NCI-H1048 (cell line): ENCODE measurements at regions not wholly inside any gene's neighbourhood (a gene's known extent, or its start where the extent isn't known, plus 50 kb on each side); places are given as distances from the start of the nearest gene placed in this dataset.
"Not testable (repeated sequence)": the region's sequence is repeated elsewhere in the genome, so short reads cannot be mapped to it uniquely, and the experiment has no call there.

Source experiments
- DNase-seq: peaks from one replicate; lab custom pipeline; 2025; lab: John Stamatoyannopoulos, UW

DNA sequence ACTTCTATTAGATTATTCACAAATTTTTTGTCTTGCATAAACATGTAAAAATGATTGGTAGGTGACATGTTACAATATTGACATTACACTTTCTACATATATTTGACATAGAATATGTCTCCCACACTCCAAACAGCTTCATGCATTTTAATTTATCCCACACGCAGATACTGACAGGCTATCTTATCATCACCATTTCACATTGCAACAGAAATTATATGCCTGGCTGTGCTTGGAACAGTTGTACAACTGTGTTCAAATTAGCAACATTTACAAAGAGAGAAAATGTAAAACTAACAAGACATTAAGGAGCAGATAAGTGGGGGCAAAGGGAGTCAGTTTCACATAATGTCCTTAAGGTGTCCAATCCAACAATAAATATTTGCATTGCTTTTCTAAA, 1208.5 kb downstream of the NSUN3 start:
- no peak for DNase-seq

DNA sequence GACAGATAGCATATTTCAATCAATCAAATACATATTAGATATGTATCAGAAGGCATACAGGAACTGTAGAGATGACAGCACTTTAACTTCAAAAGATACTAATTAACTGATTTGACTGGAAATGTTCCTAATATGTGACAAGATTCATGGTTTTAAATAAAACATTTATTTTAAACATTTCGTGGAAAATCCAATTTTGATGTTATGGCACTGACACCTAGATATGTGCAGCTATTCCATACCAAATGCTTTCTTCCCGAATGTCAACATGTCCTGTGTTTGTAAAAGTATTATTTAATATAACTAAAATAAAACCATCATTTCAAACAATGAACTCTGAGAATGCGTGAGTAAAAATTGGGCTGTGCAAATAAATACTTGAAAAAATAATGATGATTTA, 1209.3 kb downstream of the NSUN3 start:
- DNase-seq = no peak

DNA sequence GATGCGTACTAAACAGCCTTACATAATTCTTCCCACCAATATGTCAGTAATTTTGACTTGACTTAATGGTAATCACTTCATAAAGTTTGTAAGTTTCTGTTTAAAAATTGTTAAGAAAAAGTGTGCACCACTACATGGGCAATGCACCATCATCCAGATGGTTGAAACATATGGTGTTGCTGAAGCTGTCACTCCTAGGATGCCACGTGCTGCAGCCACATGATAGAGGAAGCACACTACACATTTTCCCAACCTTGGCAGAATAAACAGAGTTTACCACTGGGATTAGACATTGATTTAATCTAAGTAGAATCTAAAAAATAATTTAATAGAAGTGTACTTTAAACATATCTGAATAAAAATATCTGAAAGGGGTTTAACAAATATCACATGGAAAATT, 1209.9 kb downstream of the NSUN3 start:
- DNase-seq = no peak

DNA sequence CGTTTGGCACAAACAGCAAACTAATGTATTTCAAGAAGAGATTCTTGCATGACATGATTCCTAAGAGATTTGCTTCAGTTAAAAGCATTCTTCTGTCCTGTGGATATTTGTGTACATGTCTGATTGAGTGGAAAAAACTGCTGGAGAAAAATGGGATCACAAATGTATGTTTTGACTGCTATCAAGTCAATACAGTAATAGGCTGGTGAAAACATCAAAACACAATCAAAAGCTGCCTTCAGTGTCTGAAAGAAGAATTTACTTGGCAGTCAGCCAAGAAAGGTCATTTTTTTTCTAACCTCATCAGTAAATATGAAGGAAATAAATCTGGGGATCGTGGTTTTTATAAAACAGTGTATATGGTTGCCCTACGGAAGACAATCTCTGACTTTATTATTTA, 1214.8 kb downstream of the NSUN3 start:
- no peak for DNase-seq

DNA sequence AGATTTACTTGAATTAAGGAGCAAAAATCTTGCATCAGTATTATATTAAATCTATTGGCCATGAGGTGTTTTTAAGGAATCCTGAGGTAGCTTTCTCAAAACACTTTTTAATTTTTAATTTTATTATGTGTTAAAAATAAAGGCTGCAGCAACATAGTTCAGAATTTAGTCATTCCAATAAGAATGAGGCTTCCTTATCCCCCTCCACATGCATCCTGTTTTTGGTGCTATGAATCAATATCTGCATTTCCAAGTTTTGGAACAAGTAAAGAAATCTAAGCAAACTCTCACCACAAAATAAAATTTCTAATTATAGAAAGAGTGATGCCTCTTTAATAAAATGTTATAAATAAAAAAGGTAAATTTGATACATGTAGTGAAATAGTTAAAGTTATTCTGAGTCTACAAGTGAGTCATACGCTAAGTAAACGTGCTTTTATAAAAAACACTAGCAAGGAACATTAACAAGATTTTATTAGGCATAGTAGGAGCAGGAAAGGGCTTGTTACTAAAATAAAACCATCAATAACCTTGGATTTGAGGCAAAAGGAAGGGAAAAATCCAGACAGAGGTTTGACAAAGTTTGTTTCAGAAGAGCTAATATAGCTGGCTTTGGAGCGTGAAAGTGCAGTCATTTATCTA, 1218.0 kb downstream of the NSUN3 start:
- DNase-seq = no peak

DNA sequence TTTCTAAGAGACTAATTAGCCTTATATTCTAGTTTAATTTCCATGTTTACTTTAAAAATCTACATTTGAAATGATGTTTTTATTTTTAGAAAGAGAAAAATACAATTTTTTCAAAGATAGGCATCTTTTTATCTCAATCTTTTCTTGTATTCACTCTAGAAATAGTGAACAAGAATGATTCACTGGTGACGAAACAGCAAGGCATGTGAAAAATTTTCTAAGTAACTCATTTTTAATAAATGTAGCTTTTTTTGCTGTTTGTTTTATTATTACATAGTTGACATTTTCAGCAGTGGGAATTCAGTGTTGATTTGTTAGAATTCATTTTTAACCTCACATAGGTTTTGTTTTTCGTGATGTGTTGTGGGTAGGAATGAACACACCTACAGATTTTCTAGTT, 1226.4 kb downstream of the NSUN3 start:
- no peak for DNase-seq

DNA sequence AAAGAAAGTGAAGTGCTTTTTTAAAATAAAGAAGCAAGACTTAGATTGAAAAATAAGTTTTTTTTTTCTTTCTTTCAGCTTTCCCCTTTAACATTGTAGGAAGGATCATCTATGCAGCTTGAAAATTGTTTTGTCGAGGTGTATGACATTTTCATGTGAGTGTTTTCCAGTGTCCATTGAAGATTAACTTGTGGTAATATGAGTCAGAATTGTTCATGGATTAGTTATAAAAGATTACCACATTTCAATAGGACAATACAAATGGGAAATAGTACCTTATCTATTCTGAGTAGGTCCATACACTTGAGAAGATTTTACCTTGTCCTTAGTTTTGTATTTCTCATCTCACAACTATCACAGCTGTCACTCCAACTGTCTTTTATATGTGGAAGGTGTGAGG, 1234.7 kb downstream of the NSUN3 start:
- no peak for DNase-seq

DNA sequence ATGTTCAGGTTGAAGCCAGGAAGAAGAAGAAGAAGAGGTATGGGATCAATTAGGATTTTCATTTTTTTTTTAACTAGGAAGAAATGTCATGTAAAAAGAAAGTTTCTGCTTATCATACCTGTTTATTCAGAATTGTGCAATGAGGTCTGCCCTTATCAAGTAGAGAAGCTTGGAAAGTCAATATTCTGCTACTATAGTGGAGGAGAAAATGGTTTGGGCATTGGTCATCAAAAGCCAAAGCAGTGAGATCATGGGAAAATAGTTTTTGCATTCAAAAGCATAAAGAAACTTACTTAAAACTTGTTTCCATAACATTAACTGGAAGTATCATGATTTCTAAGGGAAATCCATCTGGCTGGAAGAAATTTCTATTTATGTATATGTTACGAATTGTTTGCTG, 1239.2 kb downstream of the NSUN3 start:
- no peak for DNase-seq

DNA sequence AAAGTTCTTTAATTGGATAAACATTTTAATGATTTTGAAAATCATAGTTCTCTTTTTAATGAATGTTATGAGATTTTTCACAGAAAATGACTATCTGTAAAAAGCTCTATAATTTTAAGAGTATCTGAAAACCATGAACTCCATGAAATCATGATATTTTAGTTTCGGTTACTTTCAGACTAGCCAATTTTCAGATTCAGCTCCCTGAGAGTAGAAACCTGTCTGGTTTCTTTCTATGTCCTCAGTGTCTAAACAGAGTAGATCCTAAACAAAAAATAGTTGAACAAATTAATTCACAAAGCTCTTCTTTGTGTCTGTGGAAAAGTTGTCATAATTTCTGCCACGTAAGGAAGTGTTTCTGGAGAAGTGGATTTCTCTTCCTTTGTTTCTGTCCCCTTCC, 1247.7 kb downstream of the NSUN3 start:
- no peak for DNase-seq

DNA sequence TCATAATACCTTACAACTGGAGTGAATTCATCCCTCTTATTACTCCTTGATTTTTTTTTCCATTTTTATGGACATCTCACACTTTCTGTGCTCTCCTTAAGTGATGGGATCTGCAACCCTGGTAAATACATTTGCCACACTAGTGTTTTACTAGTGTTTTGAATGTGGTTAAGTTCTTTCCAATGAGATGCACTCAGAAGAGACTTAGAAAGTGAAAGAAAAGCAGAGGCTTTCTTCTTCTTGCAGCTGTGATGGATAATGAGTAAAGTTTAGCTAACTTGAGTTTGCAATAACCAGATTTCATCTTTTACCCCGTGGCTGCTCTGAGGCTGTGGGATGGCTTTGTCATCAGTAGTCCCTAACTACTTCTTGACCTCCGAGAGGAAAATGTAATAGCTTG, 1248.4 kb downstream of the NSUN3 start:
- no peak for DNase-seq

DNA sequence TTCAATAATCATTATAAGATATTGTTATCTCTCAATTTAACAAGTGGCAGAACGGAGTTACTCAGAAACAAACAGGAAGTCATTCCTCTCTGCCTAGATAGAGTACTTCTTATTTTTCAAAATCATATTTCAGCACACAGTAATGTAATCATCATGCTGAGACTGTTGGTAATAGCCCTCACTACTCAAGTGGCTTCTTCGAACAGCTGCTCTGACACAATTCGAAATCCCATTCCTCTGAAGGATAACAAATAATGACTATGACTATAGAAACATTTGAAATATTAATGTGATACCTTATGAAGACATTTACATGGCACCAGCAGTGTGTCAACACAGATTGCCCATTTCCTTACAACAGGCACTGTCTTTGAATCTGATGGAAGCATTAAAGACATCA, 1249.8 kb downstream of the NSUN3 start:
- no peak for DNase-seq

DNA sequence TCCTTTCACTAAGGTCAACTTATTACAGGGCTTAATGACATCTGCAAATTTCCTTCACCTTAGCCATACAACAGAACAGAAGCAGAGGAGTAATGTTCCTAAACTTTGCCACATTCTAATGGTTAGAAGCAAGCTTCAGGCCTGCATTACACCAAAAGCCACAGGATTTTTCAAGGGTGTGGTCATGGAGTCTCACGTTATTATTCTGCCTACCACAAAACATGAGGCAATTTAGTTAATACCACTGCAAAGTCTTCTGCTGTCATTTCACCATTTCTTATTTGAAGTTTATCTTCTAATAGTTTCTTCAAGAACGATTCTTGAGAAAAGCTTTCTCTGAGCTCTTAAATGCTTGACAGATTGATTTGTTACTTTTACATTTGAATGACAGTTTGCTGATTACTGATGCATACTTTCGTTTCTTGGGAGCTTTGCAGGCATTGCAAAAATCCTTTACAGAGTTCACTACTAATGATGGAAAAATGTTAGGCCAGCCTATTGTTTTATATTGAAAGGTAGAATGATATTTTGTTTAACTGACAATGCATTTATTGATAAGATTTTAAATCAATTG, 1257.1 kb downstream of the NSUN3 start:
- no peak for DNase-seq

DNA sequence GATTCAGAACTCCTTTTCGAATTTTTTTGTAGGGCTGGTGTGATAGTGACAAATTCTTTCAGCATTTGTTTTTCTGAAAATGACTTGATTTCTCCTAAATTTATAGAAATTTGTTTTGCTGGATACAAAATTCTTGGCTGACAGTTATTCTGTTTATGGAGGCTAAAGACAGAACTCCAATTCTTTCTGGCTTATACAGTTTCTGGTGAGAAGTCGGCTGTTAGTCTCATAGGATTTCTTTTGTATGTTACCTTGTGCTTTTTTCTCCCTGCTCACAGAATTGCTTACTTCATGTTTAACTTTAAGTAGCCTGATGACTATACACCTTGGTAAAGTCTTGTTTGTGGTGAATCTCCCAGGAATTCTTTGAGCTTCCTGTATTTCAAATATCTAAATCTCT, 1264.6 kb downstream of the NSUN3 start:
- no peak for DNase-seq

DNA sequence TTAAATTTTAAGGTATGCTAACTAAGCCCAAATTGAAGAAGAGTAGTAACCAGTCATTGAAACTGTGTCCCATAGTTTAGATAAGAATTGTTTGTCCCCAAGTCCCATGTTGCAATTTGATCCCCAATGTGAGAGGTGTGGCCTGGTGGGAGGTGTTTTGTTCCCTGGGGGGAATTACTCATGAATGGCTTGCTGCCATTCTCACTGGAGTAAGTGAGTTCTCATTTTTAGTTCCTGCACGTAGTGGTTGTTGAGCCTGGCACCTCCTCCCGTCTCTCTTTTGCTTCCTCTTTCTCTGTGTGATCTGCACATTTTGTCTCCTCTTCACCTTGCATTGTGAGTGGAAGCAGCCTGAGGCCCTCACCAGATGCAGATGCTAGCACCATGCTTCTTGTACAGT, 1271.0 kb downstream of the NSUN3 start:
- DNase-seq = no peak

DNA sequence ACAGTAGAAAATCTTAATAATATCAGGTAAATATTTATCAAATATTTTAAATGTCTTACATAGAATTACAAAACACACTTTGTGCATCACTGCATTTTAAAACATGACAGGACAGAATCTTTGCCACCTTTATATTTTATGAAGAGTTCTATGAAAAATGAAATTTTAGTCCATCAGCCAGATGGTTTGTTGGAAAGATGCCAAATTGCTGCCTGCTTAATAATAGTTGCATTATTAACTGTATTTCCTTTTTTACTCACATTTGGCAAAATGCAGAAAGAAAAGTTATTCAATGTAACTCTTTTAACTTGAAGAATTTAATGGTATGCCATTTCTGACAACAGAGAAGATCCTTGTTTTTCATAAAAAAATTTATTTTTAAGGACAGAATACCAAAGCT, 1271.6 kb downstream of the NSUN3 start:
- no peak for DNase-seq

DNA sequence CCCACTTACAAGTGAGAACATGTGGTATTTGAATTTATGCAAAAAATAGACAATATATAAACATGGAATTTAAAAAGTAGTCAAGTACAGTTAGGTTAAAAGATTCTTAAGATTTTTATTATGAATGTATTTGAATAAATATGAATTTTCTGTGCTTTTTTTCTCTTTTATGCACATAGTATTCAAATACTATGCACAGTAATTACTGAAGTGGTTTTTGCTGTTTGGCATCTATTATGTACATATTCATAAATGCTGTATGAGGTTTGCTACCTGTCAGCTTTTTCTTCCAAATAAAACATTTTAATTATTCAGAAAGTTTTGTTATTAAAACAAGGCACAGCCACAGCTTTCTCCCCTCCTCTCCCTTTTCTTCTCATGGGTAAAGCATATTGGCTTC, 1272.7 kb downstream of the NSUN3 start:
- DNase-seq = no peak

DNA sequence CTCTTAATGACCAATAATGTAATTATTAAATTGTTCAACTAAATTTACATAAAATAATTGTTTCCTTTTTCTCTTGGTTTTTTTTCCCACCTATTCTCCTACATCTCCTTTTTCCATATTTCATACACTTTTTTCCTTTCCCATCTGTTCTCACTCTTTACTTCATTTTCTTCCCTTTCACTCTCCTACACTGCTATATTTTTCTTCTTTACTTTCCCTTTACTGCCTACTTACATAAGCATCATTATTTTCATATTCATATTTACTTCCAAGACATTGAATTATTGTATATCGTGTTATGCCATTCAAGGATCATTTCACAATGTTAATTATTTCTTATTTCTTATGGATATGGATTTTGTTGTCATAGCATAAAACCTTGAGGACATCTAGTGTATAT, 1275.6 kb downstream of the NSUN3 start:
- no peak for DNase-seq

DNA sequence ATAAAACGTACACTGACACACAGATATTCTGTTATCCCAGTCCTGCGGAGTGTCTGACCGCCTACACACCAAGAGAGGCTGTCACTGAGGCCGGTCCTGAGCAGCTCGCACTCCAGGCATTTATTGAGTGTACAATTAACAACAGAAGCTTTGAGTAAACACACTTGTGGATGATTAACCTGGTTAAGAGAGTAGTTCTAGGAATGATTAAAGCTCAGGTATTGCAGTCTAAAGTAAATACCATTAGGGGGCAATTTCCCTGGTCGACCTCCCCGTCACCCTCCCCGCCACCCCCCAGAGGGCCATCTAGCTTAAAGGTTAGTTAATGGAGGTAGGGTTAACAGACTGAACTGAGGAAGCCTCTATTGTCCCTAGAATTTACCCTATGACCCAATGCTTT, 1278.5 kb downstream of the NSUN3 start:
- DNase-seq = no peak

DNA sequence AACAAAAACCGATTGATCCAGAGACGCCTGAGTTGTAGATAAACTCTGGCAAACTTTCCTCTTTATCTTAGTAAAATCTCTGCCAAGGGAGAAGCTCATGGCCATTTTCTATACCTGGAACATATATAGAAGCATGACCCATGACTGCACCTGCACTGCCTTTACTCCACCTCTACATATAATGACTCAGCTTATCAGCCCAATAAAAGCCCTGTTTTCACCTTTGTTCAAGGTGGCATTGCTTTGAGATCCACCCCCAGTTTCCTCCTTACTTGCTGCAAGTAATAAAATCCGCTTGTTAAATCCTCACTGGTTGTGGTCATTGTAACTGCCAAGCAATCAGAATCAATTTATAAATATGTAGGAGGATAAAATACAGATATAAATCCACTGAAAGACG, 1280.4 kb downstream of the NSUN3 start:
- no peak for DNase-seq

DNA sequence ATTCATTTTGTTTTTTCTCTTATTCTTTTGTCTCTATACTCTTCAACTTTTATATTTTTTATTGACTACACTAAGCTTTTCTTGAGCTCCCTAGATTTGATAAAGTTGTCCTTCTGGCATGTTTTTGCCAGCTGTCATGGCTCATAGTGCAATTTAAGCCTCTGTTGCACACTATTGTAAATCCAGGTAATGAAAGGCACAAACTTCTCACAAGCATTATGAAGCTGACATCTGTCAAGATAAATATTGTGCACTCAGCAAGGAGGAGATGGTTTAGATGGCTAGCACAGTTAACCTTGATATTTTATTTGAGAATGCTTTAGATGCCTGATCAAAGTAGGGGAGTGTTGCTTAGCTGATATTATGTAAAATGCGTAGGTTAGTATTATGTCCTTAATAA, 1280.9 kb downstream of the NSUN3 start:
- no peak for DNase-seq

DNA sequence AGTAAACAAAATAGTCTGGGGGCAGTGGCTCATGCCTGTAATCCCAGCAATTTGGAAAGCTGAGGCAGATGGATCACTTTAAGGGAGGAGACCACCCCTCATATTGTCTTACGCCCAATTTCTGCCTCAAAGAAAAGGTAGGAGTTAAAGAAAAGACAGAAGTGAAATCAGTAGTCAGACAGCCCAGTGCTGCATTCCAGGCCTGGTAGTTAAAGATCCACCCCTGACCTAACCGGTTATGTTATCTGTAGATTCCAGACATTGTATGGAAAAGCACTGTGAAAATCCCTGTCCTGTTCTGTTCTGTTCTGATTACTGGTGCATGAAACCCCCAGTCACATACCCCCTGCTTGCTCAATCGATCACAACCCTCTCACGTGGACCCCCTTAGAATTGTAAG, 1285.1 kb downstream of the NSUN3 start:
- not testable (repeated sequence) for DNase-seq

DNA sequence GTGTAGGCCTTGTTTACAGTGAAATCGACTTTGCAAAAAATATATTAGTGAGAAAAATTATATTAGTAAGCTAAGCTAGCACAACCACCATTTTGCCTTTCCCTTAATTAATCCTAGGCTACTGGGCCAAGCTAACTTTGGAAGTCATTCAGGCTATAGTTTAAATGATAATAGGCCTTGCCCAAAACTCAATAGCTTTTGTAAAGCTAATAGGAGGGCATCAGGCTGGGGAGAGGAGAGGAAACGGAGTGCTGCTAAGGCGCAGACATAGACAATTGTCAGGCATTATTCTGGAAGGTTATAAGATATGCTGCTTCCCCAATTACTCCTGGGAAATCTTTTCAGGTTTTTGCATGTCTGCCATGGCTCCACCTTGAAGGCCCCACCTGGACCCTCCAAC, 1286.0 kb downstream of the NSUN3 start:
- DNase-seq = no peak

DNA sequence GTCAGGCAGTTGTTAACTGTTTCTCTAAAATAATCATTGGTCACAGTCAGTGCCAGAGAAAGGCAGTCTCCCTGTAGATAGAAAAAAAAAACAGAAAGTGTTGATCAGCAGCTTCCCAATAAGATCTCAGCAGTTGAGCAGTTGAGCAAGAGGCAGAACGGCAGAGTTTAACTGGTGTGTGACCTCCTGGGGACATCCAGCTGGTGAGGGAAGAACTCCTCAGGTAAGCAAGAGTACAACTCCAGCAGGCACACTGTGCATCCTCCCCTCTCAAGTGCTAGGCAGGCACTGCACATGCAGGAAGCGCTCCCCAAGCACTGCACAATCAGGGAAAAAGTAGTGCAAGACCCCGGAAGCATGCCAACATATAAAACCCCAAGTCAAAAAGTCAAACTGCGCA, 1287.2 kb downstream of the NSUN3 start:
- no peak for DNase-seq

DNA sequence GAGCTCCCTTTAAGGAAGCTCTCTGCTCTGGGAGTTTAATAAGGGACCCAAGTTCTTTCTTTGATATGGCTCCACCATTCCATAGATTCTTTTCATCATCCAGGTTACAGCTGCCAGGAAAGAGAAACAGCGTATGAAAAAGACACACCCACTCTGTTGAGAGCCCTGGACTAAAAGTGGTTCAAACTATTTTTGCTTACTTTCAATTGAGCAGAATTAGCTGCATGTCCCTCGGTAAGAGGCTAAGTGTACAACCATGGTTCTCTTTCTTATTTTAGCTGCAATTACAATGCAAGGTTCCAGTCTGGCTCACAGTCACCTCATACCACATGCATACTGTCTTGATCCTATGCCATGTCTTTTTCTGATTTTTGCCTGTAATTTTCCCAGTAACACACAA, 1288.3 kb downstream of the NSUN3 start:
- DNase-seq = no peak

DNA sequence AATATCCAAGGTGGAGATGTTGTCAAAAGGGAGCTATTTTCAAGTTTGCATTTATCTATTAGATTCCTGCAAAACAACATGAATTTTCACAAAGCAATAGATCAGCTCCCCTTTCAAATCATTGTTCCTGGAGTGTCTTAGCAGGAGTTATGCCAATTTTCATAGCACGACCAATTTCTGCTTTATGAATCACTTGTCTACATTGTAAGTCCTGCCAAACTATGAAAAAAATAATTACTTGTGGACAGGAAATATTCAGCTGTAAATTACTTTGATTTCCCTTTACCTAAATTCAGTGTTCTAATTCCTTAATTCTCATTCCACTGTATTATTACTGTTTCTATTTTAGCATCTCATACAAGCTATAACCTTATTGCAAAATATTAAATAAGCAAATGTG, 1289.6 kb downstream of the NSUN3 start:
- DNase-seq = no peak
